HG03175 (cell line): ENCODE measurements at regions not wholly inside any gene's neighbourhood (a gene's known extent, or its start where the extent isn't known, plus 50 kb on each side); places are given as distances from the start of the nearest gene placed in this dataset.
"Not testable (repeated sequence)": the region's sequence is repeated elsewhere in the genome, so short reads cannot be mapped to it uniquely, and the experiment has no call there.

ENCODE experiments used
- ATAC-seq: cut with Tn5 transposase; IDR thresholded peaks from one replicate; pipeline ENCODE4 v1.9.1; 2021; ENCODE audit warnings: mild to moderate bottlenecking, moderate library complexity; ENCODE audit not compliant: unreplicated experiment

DNA sequence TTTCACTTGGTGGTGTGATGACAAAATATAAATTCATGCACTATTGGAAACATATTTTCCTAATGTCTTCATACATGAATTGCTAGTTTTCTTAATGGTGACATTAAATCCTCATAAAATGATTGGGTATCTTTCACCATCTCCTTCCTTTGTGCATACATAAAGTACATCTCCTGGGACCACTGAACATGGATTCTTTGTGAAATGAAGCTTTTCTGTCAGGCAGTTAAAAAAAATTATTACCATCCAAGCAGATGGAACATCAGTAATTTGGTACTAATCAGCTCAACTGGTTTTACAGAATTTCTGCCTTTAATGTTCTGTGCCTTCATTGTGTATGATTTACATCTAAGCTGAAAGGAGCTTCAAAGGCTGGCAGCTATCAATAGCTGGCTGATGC lies 891.7 kb upstream of the SLC10A2 start:
- no peak for ATAC-seq

DNA sequence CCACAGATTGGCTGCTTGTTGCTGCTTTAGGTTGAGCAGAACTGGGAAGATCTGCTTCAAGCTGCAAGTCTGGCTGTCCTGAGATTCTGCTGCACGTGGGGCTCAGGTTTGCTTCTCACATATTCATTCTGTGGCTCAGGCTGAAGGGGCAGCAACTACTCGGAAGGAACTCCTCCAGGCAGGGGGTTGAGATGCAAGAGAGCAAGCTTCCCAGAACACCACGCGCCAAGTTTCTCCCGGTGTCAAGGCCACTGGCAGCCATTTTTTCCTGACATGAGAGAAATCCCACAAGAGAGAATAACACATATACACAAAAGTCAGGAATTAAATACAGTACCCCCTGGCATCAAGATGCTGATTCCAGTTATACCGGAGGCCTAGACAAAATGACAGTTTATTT lies 887.6 kb upstream of the SLC10A2 start:
- ATAC-seq = no peak

DNA sequence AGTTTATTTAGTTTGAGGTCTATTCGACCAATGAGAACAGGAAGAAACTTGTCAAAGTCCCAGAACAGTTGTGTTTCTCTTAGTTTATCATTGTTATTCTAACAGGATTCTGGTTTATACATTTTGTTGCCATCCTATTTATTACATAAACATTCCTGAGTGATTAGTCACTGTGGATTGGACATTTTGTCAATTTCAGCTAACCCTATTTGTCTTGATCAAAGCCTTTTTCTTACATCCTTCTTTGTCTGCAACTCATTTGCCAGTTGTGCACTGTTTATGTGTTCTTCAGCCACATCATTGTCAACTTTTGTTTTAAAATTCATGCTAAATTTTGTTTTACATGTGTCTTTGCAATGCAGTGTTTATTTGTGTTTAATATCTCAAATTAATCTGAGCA lies 886.0 kb upstream of the SLC10A2 start:
- no peak for ATAC-seq

DNA sequence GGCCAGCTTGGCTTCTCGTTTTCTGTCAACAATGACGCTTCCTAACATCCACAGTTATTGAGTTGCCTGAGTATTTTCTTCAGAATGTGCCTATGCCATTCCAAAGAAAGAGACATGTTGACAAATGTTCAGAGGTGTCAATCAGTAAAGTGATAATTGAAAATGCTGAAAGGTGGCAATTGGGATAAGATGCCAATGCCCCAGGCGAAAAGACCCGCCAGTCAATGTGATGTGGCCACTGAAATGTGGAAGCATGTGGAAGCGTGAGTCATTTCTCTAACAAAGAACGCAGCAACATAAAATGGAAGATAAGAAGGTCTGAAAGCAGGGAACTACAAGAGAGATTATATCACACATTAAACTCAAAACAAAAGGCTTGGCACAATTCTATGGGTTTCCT lies 882.2 kb upstream of the SLC10A2 start:
- ATAC-seq = no peak

- ATAC-seq = no peak
These were observed 879.6 kb upstream of the SLC10A2 start for GRCh38 chr13:103945836-103946235.

GRCh38 chr13:103941506-103942140 lies 875.4 kb upstream of the SLC10A2 start:
- ATAC-seq = no peak

DNA sequence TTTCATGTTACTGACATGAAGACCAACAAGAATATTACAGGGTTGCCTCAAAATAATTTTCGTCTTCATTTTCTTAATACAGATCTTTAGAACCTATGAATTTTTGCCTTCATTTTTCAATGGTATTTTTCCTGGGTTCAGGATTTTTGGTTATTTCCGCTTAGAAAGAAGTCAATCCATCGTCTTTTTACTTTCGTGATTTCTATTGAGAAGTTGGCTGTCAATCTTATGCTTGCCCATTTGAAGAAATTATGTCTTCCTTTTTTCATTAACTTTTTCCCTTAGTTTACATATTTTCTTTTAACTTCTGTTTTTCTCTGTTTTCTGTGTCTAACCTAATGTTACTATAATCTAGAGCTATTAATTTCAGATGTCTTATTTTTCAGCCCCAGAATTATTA lies 868.9 kb upstream of the SLC10A2 start:
- no peak for ATAC-seq

GRCh38 chr13:103931885-103932284 lies 865.7 kb upstream of the SLC10A2 start:
- ATAC-seq = no peak

DNA sequence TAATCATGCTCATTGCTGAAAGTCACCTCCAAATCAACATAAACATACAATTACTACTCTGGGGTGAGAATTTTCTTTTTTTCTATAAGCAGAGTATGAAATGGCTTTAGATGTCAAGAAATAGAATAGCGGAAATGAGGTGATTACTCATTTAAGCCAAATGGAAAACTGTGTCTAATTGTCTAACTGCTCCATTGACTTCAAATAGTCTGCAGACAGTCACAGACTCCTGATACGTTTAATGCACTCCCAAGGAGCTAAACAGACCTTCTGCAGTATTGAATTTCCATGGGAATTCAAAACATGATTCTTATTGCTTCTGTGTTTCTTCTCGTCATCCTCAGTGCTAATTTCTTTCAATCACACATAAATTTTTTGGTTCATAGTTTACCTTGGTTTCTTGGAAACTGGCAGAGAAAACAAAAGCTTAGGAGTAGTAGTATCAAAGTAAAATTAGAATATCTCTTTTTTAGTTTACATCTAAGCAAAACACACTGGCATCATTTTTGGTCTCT lies 865.2 kb upstream of the SLC10A2 start:
- ATAC-seq = no peak

DNA sequence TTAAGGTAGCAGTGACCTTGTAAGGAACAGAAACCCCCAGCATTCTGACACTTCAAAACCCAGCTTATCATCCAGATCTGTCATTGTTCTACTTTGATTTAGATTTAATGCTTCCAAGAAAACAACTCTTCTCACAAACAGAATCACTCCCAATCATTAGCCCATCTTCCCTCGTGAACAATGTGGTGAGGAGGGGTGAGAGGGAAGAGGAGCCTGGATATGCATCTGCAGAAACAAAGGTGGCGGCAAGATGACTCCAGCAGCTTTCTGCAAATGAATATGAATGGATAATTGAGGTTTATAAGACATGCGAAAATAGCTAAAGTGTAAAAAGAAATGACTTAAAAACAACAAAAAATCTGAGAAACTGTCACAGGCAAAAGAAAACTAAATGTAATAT lies 859.9 kb upstream of the SLC10A2 start:
- no peak for ATAC-seq

DNA sequence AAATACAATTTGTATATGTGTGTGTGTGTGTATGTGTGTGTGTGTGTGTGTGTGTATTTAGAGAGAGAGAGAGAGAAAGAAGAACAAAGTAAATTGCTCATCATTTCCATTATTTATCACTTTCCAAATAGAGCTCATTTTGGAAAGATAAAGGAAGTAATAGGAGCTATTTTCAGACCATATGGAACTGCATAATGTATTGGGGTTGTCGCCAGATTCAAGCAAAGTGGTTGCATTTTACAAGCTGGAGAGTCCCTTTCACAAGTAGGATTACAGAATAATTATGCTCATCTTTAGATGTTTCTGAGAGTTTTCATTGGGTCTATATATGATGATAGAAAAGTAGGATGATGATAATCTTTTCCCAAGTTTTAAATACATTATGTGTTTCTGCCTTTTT lies 842.7 kb upstream of the SLC10A2 start:
- no peak for ATAC-seq

DNA sequence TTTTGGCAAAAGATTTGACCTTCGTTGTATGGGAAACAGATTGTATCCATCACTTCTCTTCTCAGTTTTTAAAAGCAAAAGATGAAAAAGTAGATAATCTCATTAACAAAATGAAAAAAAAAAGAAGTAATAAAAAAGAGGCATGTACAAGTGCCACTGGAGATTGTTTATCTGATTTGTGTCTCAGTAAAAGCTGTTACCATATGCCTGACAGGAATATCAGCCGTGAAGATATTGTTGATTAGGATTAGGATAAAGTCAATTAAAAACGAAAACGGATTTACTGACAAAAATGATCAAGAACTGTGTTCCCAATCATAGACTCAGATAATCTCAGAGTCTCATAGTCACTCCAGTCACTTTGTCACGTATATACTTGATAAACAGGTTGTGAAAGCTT lies 842.1 kb upstream of the SLC10A2 start:
- no peak for ATAC-seq

GRCh38 chr13:103903790-103904189 lies 837.6 kb upstream of the SLC10A2 start:
- ATAC-seq = no peak

- ATAC-seq = no peak
These were observed 832.3 kb upstream of the SLC10A2 start for GRCh38 chr13:103898481-103898880.

DNA sequence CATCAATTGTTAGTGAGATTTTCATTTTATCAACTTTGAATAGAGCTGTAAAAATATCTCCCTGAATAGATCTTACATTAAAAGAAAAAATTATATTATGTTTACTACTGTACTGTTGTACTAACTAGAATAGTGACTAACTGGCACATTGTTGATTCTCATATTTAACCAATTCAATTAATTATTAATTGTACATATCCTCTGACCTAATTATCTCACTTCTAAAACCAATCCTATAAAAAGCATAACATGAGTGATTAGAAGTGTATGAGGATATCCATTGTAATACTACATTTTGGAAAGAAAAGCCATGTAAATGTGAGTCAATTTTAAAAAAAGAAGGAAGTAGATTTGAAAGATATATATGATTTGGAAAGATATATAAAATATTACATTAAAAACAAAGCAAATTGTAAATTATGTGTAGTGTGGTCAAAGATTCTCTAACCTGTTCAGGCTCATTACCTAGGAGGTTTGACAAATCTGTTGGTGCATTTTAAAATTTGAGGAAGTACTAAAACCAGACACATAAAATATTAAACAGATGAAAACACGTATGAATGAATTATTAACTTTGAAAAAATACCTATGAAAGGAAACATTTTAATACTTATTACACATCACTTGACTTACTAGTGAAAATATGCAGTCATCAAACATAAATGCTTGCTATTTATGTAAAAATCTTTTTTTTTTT lies 829.8 kb upstream of the SLC10A2 start:
- peak; percentile 65 for ATAC-seq

GRCh38 chr13:103894626-103895025 lies 828.4 kb upstream of the SLC10A2 start:
- no peak for ATAC-seq

- no peak for ATAC-seq
These were observed 818.0 kb upstream of the SLC10A2 start for GRCh38 chr13:103884101-103884723.

- ATAC-seq = no peak
These were observed 817.5 kb upstream of the SLC10A2 start for GRCh38 chr13:103883698-103884097.

DNA sequence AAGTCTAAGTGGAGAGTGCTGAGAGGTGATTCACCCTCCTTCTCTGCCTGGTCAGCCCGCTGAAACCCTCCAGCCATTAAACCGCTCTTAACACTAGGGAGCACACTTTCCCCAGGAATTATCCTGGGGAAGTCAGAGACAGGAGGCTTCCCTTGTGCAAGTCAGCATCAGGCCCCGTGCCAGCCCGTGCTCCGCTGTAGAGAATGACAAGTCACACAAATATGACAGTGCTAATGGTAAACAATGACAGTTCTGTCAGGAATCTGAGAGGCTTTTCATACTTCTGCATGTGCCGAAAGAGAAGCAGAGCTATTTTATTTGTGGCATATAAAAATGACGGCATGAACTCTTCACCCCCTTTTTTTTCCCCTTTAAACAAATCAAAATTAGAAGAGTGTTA lies 816.9 kb upstream of the SLC10A2 start:
- no peak for ATAC-seq

- ATAC-seq = not testable (repeated sequence)
These were observed 813.9 kb upstream of the SLC10A2 start for GRCh38 chr13:103880146-103880545.

GRCh38 chr13:103878891-103879605 lies 812.8 kb upstream of the SLC10A2 start:
- ATAC-seq = no peak

DNA sequence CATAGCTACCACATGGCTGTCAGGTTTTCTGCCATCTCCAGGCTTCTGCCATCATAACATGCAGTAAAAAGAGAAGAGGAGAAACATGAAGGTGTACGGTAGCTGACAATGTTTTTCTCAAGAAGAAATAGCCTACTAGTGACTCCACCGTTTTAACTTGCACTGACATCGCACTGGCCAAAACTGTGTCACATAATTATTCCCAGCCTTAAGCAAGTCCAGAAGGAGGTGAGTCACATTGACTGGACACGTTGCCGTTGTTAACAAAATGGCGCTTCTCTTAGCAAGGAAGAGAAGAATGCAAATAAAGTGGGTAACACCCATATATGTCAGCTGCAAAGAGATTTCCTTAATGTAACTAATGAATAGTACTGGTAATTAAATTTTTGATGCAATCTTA lies 810.4 kb upstream of the SLC10A2 start:
- no peak for ATAC-seq
